Keratinocyte (primary cell): ENCODE measurements at regions not wholly inside any gene's neighbourhood (a gene's known extent, or its start where the extent isn't known, plus 50 kb on each side); places are given as distances from the start of the nearest gene placed in this dataset.

ENCODE experiments used
- DNase-seq: peaks from one replicate; pipeline ENCODE4 v3.0.0-alpha.2; 2011; ENCODE audit warnings: low read depth, missing footprints, low spot score
- FAIRE-seq: peaks from 2 replicates; lab custom pipeline; 2011; peaks lifted over from hg19 to GRCh38; lab: Jason Lieb, UNC
- H2AFZ ChIP-seq: 2 replicates; pipeline ENCODE4 v1.6.0; 2012; ENCODE audit warnings: low read length, control low read depth, inconsistent platforms; ENCODE audit not compliant: control insufficient read depth
- H3K27ac ChIP-seq: 2 replicates; pipeline ENCODE4 v1.5.1; 2011; ENCODE audit warnings: low read length; ENCODE audit not compliant: control insufficient read depth, insufficient read depth
- H3K27me3 ChIP-seq: 3 replicates; pipeline ENCODE4 v1.6.0; 2011; ENCODE audit warnings: low read length; ENCODE audit not compliant: control insufficient read depth, insufficient read depth; ENCODE audit errors: extremely low read depth
- H3K36me3 ChIP-seq, 2 experiments: 2 replicates in 1 of 2; 3 replicates in 1 of 2; pipeline ENCODE4 v1.5.1; 2011; ENCODE audit warnings: low read length in 2 of 2, mild to moderate bottlenecking in 1 of 2; ENCODE audit not compliant: control insufficient read depth in 2 of 2, insufficient read depth in 2 of 2; ENCODE audit errors: extremely low read depth in 1 of 2
- H3K4me1 ChIP-seq: 3 replicates; pipeline ENCODE4 v1.5.1; 2011; ENCODE audit warnings: low read length; ENCODE audit not compliant: control insufficient read depth, insufficient read depth; ENCODE audit errors: extremely low read depth
- H3K4me2 ChIP-seq: 3 replicates; pipeline ENCODE4 v1.6.0; 2011; ENCODE audit warnings: low read depth, low read length; ENCODE audit not compliant: control insufficient read depth, insufficient read depth; ENCODE audit errors: extremely low read depth
- H3K4me3 ChIP-seq, 3 experiments: fragments of 200-600 bp in 1 of 3; sonication (generic) in 1 of 3; 2 replicates in 2 of 3; 3 replicates in 1 of 3; pipeline ENCODE4 v1.5.1; 2011 to 2016; ENCODE audit warnings: low read length in 3 of 3, mild to moderate bottlenecking in 3 of 3, control low read depth in 2 of 3, inconsistent platforms in 1 of 3, low read depth in 1 of 3, mixed read lengths in 1 of 3, mixed run types in 1 of 3, moderate library complexity in 1 of 3; ENCODE audit not compliant: control insufficient read depth in 2 of 3, insufficient read depth in 2 of 3; ENCODE audit errors: extremely low read depth in 1 of 3
- H3K79me2 ChIP-seq: 2 replicates; pipeline ENCODE4 v1.6.0; 2012; ENCODE audit warnings: low read length; ENCODE audit not compliant: control insufficient read depth, insufficient read depth
- H3K9ac ChIP-seq: 3 replicates; pipeline ENCODE4 v1.6.0; 2011; ENCODE audit warnings: low read length; ENCODE audit not compliant: control insufficient read depth, insufficient read depth; ENCODE audit errors: extremely low read depth
- H3K9me1 ChIP-seq: 3 replicates; pipeline ENCODE4 v1.6.0; 2011; ENCODE audit warnings: low read length; ENCODE audit not compliant: control insufficient read depth, insufficient read depth; ENCODE audit errors: extremely low read depth
- H3K9me3 ChIP-seq: 2 replicates; pipeline ENCODE4 v1.5.1; 2012; ENCODE audit warnings: low read depth, low read length; ENCODE audit not compliant: control insufficient read depth
- H4K20me1 ChIP-seq: 3 replicates; pipeline ENCODE4 v1.6.0; 2011; ENCODE audit warnings: low read length; ENCODE audit not compliant: control insufficient read depth, insufficient read depth; ENCODE audit errors: extremely low read depth
- EZH2 ChIP-seq: IDR thresholded peaks from one replicate; pipeline ENCODE4 v1.6.1; 2012; ENCODE audit warnings: inconsistent platforms, mild to moderate bottlenecking, low read length, moderate library complexity
- dilution Hi-C: fragments of 300-500 bp; cut with MboI; formaldehyde crosslinking; loops from one replicate; pipeline ENCODE4 v1.7.0; 2020; ENCODE audit warnings: low sequenced_read_pairs; ENCODE audit not compliant: extremely low pct_ligation_motif_present
- TF ChIP-seq, protein P1 (sequence below), 3 experiments: IDR thresholded peaks in 1 of 3; conservative IDR thresholded peaks in 1 of 3; optimal IDR thresholded peaks in 1 of 3; 2 replicates in 2 of 3; 3 replicates in 1 of 3; pipeline versions ENCODE3 to v1.5.1; 2011; ENCODE audit warnings: low read length in 3 of 3, mild to moderate bottlenecking in 3 of 3, moderate library complexity in 2 of 3, control low read depth in 1 of 3, inconsistent platforms in 1 of 3; ENCODE audit not compliant: insufficient read depth in 2 of 3; ENCODE audit errors: extremely low read depth in 1 of 3

DNA sequence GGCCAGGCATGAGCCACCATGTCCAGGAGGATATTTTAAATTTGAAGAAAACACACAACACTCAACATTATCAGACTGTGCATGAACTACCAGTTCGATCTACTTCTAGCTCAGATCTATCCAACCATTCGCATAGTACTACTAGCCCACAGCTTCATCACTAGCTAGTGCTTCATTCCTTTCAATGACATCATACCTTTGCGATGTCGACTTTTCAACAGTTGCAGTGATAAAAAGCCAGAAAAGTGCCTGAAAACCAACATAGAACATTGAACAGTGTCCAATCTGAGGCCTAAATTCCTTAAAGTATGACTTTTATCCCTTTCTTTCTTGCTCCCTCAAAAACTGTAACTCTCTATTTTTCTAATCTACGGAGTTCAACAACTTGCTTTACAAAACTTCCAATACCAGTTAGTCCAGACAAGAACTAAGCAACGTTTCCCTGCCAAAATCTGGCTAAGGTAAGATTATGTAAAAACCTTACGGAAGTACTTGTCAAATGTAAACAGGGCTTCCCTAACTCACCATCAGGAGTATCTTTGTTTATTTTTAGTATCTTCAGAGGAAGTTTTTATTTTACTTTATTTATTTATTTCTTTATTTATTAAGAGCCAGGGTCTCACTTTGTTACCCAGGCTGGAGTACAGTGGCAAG is 434.0 kb upstream of the JARID2 start:
- Histone ChIP-seq H3K9me1 (no peaks in the 10 kb centered on the region), H3K9me3 (no peaks in the 10 kb centered on the region), H2AFZ (no peak overlapping the region), H3K9ac (no peak overlapping the region), H3K4me1 (no peaks in the 10 kb centered on the region), H3K4me2 (no peak overlapping the region), H4K20me1 (no peaks in the 10 kb centered on the region), H3K27ac (no peak overlapping the region), H3K79me2 (no peaks in the 10 kb centered on the region), H3K4me3 (no peak overlapping the region), H3K27me3 (no peaks in the 10 kb centered on the region), H3K36me3 (no peaks in the 10 kb centered on the region)
- FAIRE-seq: peak; percentile 34
- TF ChIP-seq, protein P1, sequence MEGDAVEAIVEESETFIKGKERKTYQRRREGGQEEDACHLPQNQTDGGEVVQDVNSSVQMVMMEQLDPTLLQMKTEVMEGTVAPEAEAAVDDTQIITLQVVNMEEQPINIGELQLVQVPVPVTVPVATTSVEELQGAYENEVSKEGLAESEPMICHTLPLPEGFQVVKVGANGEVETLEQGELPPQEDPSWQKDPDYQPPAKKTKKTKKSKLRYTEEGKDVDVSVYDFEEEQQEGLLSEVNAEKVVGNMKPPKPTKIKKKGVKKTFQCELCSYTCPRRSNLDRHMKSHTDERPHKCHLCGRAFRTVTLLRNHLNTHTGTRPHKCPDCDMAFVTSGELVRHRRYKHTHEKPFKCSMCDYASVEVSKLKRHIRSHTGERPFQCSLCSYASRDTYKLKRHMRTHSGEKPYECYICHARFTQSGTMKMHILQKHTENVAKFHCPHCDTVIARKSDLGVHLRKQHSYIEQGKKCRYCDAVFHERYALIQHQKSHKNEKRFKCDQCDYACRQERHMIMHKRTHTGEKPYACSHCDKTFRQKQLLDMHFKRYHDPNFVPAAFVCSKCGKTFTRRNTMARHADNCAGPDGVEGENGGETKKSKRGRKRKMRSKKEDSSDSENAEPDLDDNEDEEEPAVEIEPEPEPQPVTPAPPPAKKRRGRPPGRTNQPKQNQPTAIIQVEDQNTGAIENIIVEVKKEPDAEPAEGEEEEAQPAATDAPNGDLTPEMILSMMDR (optimal IDR thresholded peaks at IDR 0.05 in 1 of 3, IDR thresholded peaks at IDR 0.05 in 1 of 3, conservative IDR thresholded peaks at IDR 0.05 in 1 of 3; ENCODE audit: extremely low read depth in 1 of 3, insufficient read depth in 2 of 3, low read length in 3 of 3): no peak
- TF ChIP-seq EZH2: no peak
- dilution Hi-C loops: no loop called here
- no peak for DNase-seq

DNA sequence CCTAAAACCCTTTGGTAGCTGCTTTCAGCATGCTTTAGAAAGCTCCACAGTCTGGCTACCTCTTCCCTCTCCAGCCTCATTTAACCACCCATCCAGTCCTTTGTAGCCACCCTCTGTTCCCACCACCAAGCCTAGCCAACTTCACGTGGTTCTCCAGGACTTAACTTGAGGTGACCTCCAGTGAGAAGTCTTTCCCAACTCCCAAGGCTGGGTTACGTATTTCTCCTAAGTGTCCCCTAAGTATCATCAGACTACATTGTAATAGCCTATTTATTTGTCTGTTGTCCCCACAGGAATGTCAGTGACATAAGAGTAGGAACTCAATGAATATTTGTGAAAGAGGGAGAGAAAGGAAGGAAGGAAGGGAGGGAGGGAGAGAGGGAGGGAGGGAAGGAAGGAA is 431.9 kb upstream of the JARID2 start:
- FAIRE-seq: no peak
- dilution Hi-C loops: no loop called here

More for the DNA sequence above, 431.9 kb upstream of the JARID2 start:
- TF ChIP-seq, protein P1 (optimal IDR thresholded peaks at IDR 0.05 in 1 of 3, IDR thresholded peaks at IDR 0.05 in 1 of 3, conservative IDR thresholded peaks at IDR 0.05 in 1 of 3; ENCODE audit: extremely low read depth in 1 of 3, insufficient read depth in 2 of 3, low read length in 3 of 3): no peak
- no peak for TF ChIP-seq EZH2
- Histone ChIP-seq H3K27me3 (no peaks in the 10 kb centered on the region), H3K9me3 (no peaks in the 10 kb centered on the region), H3K79me2 (no peaks in the 10 kb centered on the region), H3K36me3 (no peaks in the 10 kb centered on the region), H3K4me2 (no peak overlapping the region), H3K9ac (no peak overlapping the region), H3K4me3 (no peak overlapping the region), H3K4me1 (peaks cover 4% of the 10 kb centered on the region), H3K27ac (no peak overlapping the region), H2AFZ (no peak overlapping the region), H4K20me1 (no peaks in the 10 kb centered on the region), H3K9me1 (no peaks in the 10 kb centered on the region)
- no peak for DNase-seq
